Trophoblast cell (in vitro differentiated cells and primary cell): ENCODE measurements at regions not wholly inside any gene's neighbourhood (a gene's known extent, or its start where the extent isn't known, plus 50 kb on each side); places are given as distances from the start of the nearest gene placed in this dataset.
"Not testable (repeated sequence)": the region's sequence is repeated elsewhere in the genome, so short reads cannot be mapped to it uniquely, and the experiment has no call there.

Experiments used
- DNase-seq, 2 donors: peaks; one replicate each; pipeline ENCODE4 v3.0.0-alpha.2; 2016
- H2AFZ ChIP-seq: 2 replicates; pipeline ENCODE4 v1.6.1; 2013; ENCODE audit warnings: low read length, moderate library complexity, mild to moderate bottlenecking; ENCODE audit not compliant: insufficient read depth, poor library complexity
- H2AK5ac ChIP-seq: 2 replicates; pipeline ENCODE4 v1.6.1; 2013; ENCODE audit warnings: mild to moderate bottlenecking, low read length
- H2BK120ac ChIP-seq: 2 replicates; pipeline ENCODE4 v1.6.1; 2013; ENCODE audit warnings: low read length, mild to moderate bottlenecking, moderate library complexity; ENCODE audit not compliant: insufficient read depth, poor library complexity
- H2BK12ac ChIP-seq: 2 replicates; pipeline ENCODE4 v1.6.1; 2013; ENCODE audit warnings: mild to moderate bottlenecking, low read length, moderate library complexity
- H2BK5ac ChIP-seq: 2 replicates; pipeline ENCODE4 v1.6.1; 2013; ENCODE audit warnings: low read length, low read depth, moderate library complexity, mild to moderate bottlenecking; ENCODE audit not compliant: poor library complexity
- H3K14ac ChIP-seq: 2 replicates; pipeline ENCODE4 v1.6.1; 2013; ENCODE audit warnings: mild to moderate bottlenecking, low read length
- H3K18ac ChIP-seq: 2 replicates; pipeline ENCODE4 v1.6.1; 2013; ENCODE audit warnings: mild to moderate bottlenecking, low read length
- H3K23ac ChIP-seq: 2 replicates; pipeline ENCODE4 v1.6.1; 2013; ENCODE audit warnings: low read length
- H3K27ac ChIP-seq: 2 replicates; pipeline ENCODE4 v1.5.1; 2013; ENCODE audit warnings: low read depth, mild to moderate bottlenecking, inconsistent platforms, low read length, moderate library complexity
- H3K27me3 ChIP-seq: 2 replicates; pipeline ENCODE4 v1.6.1; 2013; ENCODE audit warnings: inconsistent platforms, mild to moderate bottlenecking, low read length, moderate library complexity; ENCODE audit not compliant: insufficient read depth
- H3K36me3 ChIP-seq, 2 experiments: 1 replicate in 1 of 2; 2 replicates in 1 of 2; pipeline ENCODE4 v1.6.1; 2013; ENCODE audit warnings: low read length in 2 of 2, mild to moderate bottlenecking in 2 of 2, moderate library complexity in 1 of 2; ENCODE audit not compliant: insufficient read depth in 2 of 2, control insufficient read depth in 1 of 2
- H3K4ac ChIP-seq: 2 replicates; pipeline ENCODE4 v1.6.1; 2013; ENCODE audit warnings: low read depth, mild to moderate bottlenecking, low read length, moderate library complexity
- H3K4me1 ChIP-seq, 2 experiments: 1 replicate in 1 of 2; 2 replicates in 1 of 2; pipeline ENCODE4 v1.6.1; 2013; ENCODE audit warnings: low read length in 2 of 2, mild to moderate bottlenecking in 2 of 2, moderate library complexity in 1 of 2; ENCODE audit not compliant: insufficient read depth in 2 of 2, control insufficient read depth in 1 of 2
- H3K4me2 ChIP-seq: 2 replicates; pipeline ENCODE4 v1.6.1; 2013; ENCODE audit warnings: inconsistent platforms, mild to moderate bottlenecking, low read length, moderate library complexity
- H3K4me3 ChIP-seq: 2 replicates; pipeline ENCODE4 v1.5.1; 2013; ENCODE audit warnings: mild to moderate bottlenecking, low read depth, low read length, inconsistent platforms
- H3K79me1 ChIP-seq: one replicate; pipeline ENCODE4 v1.6.1; 2013; ENCODE audit warnings: low read length
- H3K79me2 ChIP-seq: 2 replicates; pipeline ENCODE4 v1.6.1; 2013; ENCODE audit warnings: low read length, mild to moderate bottlenecking; ENCODE audit not compliant: control insufficient read depth, insufficient read depth, poor library complexity
- H3K9ac ChIP-seq: 2 replicates; pipeline ENCODE4 v1.6.1; 2013; ENCODE audit warnings: mild to moderate bottlenecking, low read length
- H3K9me3 ChIP-seq: 2 replicates; pipeline ENCODE4 v1.6.1; 2013; ENCODE audit warnings: low read depth, mild to moderate bottlenecking, control low read depth, inconsistent platforms, low read length; ENCODE audit not compliant: insufficient read depth
- H4K12ac ChIP-seq: 2 replicates; pipeline ENCODE4 v1.6.1; 2013; ENCODE audit warnings: low read depth, mild to moderate bottlenecking, low read length, moderate library complexity
- H4K8ac ChIP-seq: 2 replicates; pipeline ENCODE4 v1.6.1; 2013; ENCODE audit warnings: low read depth, mild to moderate bottlenecking, low read length, moderate library complexity
- H4K91ac ChIP-seq: one replicate; pipeline ENCODE4 v1.6.1; 2013; ENCODE audit warnings: low read depth, mild to moderate bottlenecking, low read length, moderate library complexity
- WGBS: extraction: QIAGEN DNeasy Blood & Tissue Kit; methylation state at CpG from one replicate; pipeline ENCODE4 v1.1.7; 2013; ENCODE audit warnings: missing lambda C conversion rate; ENCODE audit not compliant: insufficient read length, insufficient coverage; ENCODE audit errors: extremely low coverage; 5-methylcytosine and 5-hydroxymethylcytosine counted together

DNA sequence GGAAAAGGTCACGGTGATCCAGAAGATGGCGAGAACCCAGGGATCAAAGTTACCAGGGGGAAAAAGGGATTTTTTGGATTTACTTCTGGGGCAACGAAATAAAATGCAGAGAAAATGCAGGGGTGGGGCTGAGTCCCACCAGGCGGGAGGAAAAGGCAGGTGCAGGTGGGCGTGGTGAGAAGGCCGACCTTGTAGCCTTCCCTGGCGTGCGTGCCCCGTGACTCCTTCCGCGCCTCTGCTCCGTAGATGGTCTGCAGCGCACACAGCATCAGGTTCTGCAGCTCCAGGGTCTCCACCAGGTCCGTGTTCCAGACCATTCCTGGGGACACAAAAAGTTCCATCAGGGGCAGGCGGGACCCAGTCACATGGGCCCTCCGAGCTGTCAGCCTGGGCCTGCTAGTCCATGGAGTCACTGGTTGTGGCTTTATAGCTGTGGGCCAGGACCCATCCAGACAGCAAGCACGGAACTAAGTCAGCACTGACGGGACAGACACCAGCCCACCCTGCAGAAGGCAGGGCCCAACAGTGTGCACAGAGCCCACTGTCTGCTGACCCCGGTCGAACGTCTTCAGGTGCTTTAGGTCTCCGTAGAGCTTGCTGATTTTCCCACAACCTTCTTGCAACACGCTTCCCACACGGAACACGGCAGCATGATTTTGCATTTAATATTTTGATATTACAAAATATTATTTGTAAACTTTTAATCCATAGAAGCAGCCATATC, 52.4 kb upstream of the LPCAT1 start:
- H3K79me1 ChIP-seq, H2BK5ac ChIP-seq, H3K4ac ChIP-seq, H3K9ac ChIP-seq, H4K8ac ChIP-seq, H3K27me3 ChIP-seq, H3K4me3 ChIP-seq, H3K14ac ChIP-seq, H3K27ac ChIP-seq, H3K9me3 ChIP-seq, H2AFZ ChIP-seq, DNase-seq, H3K4me1 ChIP-seq, H2BK120ac ChIP-seq, H3K4me2 ChIP-seq, H2BK12ac ChIP-seq, H4K12ac ChIP-seq, H3K79me2 ChIP-seq, H4K91ac ChIP-seq, H3K23ac ChIP-seq, H2AK5ac ChIP-seq, H3K18ac ChIP-seq: not testable (repeated sequence)
- no CpG with 5 or more reads among the region's 25 CpGs for WGBS
- peaks cover 12 to 19% of the 10 kb centered on the region in 2 experiments for H3K36me3 ChIP-seq

- H3K36me3 ChIP-seq: peaks cover 18 to 24% of the 10 kb centered on the region in 2 experiments
- H2AFZ ChIP-seq, H3K4me2 ChIP-seq, H3K9me3 ChIP-seq, H2AK5ac ChIP-seq, H3K27me3 ChIP-seq, H2BK120ac ChIP-seq, H3K4ac ChIP-seq, H4K12ac ChIP-seq, H3K4me3 ChIP-seq, H3K79me1 ChIP-seq, H3K14ac ChIP-seq, H3K23ac ChIP-seq, H3K18ac ChIP-seq, H3K27ac ChIP-seq, H4K8ac ChIP-seq, H2BK12ac ChIP-seq, H3K79me2 ChIP-seq, H2BK5ac ChIP-seq, DNase-seq, H4K91ac ChIP-seq, H3K4me1 ChIP-seq, H3K9ac ChIP-seq: not testable (repeated sequence)
- WGBS: no CpG with 5 or more reads among the region's 5 CpGs
Observed at GRCh38 chr5:1575491-1575890, 51.7 kb upstream of the LPCAT1 start.

- DNase-seq, H3K9ac ChIP-seq, H2BK120ac ChIP-seq, H3K4me1 ChIP-seq, H3K4ac ChIP-seq, H3K9me3 ChIP-seq, H3K4me3 ChIP-seq, H3K23ac ChIP-seq, H3K14ac ChIP-seq, H3K79me2 ChIP-seq, H3K27ac ChIP-seq, H3K27me3 ChIP-seq, H2BK12ac ChIP-seq, H3K79me1 ChIP-seq, H4K8ac ChIP-seq, H2AFZ ChIP-seq, H3K18ac ChIP-seq, H3K4me2 ChIP-seq, H4K12ac ChIP-seq, H4K91ac ChIP-seq, H2AK5ac ChIP-seq, H2BK5ac ChIP-seq: not testable (repeated sequence)
- WGBS: no CpG with 5 or more reads among the region's 9 CpGs
- peaks cover 23 to 28% of the 10 kb centered on the region in 2 experiments for H3K36me3 ChIP-seq
Observed at GRCh38 chr5:1574023-1574318, 50.2 kb upstream of the LPCAT1 start.

DNA sequence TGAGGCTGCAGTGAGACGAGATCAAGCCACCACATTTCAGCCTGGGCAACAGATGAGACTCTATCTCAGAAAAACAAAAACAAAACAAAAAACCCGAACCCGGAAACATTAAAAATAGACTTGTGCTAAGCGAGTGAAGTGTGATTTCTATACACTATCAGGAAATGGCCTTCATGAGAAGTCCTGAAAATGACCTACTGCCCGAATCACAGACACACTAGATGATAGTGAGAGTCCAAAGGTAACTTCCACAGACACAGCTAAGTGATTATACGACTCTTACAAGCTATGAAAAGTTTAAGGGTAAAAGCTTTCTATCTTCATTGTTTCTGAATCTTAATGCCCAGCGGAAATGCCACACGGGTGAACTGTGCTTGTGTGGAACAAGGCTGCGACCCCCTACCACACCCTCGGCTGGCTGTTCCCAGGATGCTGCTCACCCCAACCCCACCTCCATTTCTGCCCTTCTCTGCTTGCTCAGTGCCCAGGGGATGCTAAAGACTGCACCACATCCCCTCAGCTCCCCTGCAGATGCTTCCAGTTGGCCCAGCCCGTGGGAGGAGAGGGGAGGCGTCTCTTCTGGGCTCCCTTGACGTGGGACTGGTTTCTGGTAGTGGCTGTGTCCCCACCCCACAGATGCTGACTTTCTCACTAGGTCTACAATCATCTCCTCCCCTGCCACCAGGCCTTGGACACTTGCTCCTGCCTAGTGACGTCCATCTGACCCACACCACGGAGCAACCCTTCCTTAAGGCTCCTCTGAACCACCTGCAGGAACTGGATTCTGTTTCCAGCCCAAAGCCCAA, 49.7 kb upstream of the LPCAT1 start:
- not testable (repeated sequence) for H3K4ac ChIP-seq, H2AK5ac ChIP-seq, H3K4me1 ChIP-seq, H3K4me2 ChIP-seq, H4K8ac ChIP-seq, H3K27me3 ChIP-seq, H3K27ac ChIP-seq, H3K18ac ChIP-seq, H2BK120ac ChIP-seq, H3K79me2 ChIP-seq, H3K9ac ChIP-seq, H3K14ac ChIP-seq, H3K4me3 ChIP-seq, H4K91ac ChIP-seq, H2AFZ ChIP-seq, H3K23ac ChIP-seq, H4K12ac ChIP-seq, DNase-seq, H2BK5ac ChIP-seq, H2BK12ac ChIP-seq, H3K9me3 ChIP-seq, H3K79me1 ChIP-seq
- WGBS: no CpG with 5 or more reads among the region's 15 CpGs
- peaks cover 23 to 26% of the 10 kb centered on the region in 2 experiments for H3K36me3 ChIP-seq
